ENCODE measurements at regions not wholly inside any gene's neighbourhood (a gene's known extent, or its start where the extent isn't known, plus 50 kb on each side); places are given as distances from the start of the nearest gene placed in this dataset.

- no peak overlapping the region for H3K4me3 ChIP-seq (ENCODE audit: low read depth, low read length)
- no peak for TF ChIP-seq CTCF (IDR thresholded peaks at IDR 0.05; ENCODE audit: insufficient read depth, low read length)
- DNase-seq (ENCODE audit: low read depth), result no peak
Observed at GRCh38 chr3:176683382-176683781, 513.9 kb downstream of the TBL1XR1 start.

GRCh38 chr3:176663837-176664831, 533.1 kb downstream of the TBL1XR1 start:
- no peak overlapping the region for H3K4me3 ChIP-seq (ENCODE audit: low read depth, low read length)
- TF ChIP-seq CTCF (IDR thresholded peaks at IDR 0.05; ENCODE audit: insufficient read depth, low read length), result peak; percentile 26
- DNase-seq (ENCODE audit: low read depth), result peak; percentile 78

- no peak overlapping the region for H3K4me3 ChIP-seq (ENCODE audit: low read depth, low read length)
- TF ChIP-seq CTCF (IDR thresholded peaks at IDR 0.05; ENCODE audit: insufficient read depth, low read length), result no peak
- peak; percentile 16 for DNase-seq (ENCODE audit: low read depth)
Observed at GRCh38 chr3:176663387-176663786, 533.9 kb downstream of the TBL1XR1 start.

GRCh38 chr3:176661432-176661964, 535.8 kb downstream of the TBL1XR1 start:
- no peak for DNase-seq (ENCODE audit: low read depth)
- TF ChIP-seq CTCF (IDR thresholded peaks at IDR 0.05; ENCODE audit: insufficient read depth, low read length), result no peak
- no peak overlapping the region for H3K4me3 ChIP-seq (ENCODE audit: low read depth, low read length)

GRCh38 chr3:176655404-176656094, 541.7 kb downstream of the TBL1XR1 start:
- H3K4me3 ChIP-seq (ENCODE audit: low read depth, low read length), result no peak overlapping the region
- no peak for DNase-seq (ENCODE audit: low read depth)
- no peak for TF ChIP-seq CTCF (IDR thresholded peaks at IDR 0.05; ENCODE audit: insufficient read depth, low read length)

- TF ChIP-seq CTCF (IDR thresholded peaks at IDR 0.05; ENCODE audit: insufficient read depth, low read length), result no peak
- H3K4me3 ChIP-seq (ENCODE audit: low read depth, low read length), result no peak overlapping the region
- no peak for DNase-seq (ENCODE audit: low read depth)
Observed at GRCh38 chr3:176651622-176652021, 545.7 kb downstream of the TBL1XR1 start.
